ENCODE measurements at regions not wholly inside any gene's neighbourhood (a gene's known extent, or its start where the extent isn't known, plus 50 kb on each side); places are given as distances from the start of the nearest gene placed in this dataset.

DNA sequence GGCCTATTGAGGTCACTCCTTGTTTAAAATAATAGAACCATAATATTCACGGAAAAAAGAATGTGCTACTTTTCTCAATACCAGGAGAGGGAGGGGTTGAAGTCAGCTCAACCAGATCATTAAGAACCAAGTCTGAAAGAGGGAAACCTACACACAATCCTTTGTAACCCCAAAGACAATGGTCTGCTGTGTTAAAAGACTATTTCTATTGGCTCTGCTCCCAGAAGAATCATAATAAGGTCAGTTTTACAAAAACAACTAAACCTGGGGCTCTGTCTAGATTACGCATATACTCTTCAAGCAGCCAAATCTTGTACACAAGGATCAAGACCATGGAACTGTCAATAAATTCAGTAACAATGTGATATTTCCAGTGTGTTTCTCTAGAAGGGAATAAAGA is 177.2 kb upstream of the CRIM1 start:
- H3K36me3 ChIP-seq (ENCODE audit: control insufficient read depth, insufficient read depth, low read length), result no peaks in the 10 kb centered on the region
- H3K27me3 ChIP-seq (ENCODE audit: control insufficient read depth, insufficient read depth, low read length), result no peaks in the 10 kb centered on the region
- FAIRE-seq (no peak), DNase-seq (ENCODE audit: low read depth) (no peak)
- TF ChIP-seq, protein P1, sequence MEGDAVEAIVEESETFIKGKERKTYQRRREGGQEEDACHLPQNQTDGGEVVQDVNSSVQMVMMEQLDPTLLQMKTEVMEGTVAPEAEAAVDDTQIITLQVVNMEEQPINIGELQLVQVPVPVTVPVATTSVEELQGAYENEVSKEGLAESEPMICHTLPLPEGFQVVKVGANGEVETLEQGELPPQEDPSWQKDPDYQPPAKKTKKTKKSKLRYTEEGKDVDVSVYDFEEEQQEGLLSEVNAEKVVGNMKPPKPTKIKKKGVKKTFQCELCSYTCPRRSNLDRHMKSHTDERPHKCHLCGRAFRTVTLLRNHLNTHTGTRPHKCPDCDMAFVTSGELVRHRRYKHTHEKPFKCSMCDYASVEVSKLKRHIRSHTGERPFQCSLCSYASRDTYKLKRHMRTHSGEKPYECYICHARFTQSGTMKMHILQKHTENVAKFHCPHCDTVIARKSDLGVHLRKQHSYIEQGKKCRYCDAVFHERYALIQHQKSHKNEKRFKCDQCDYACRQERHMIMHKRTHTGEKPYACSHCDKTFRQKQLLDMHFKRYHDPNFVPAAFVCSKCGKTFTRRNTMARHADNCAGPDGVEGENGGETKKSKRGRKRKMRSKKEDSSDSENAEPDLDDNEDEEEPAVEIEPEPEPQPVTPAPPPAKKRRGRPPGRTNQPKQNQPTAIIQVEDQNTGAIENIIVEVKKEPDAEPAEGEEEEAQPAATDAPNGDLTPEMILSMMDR (IDR thresholded peaks at IDR 0.05; ENCODE audit: insufficient read depth, low read length, severe bottlenecking), result no peak
- H3K4me3 ChIP-seq (ENCODE audit: low read depth, low read length), result no peak overlapping the region

DNA sequence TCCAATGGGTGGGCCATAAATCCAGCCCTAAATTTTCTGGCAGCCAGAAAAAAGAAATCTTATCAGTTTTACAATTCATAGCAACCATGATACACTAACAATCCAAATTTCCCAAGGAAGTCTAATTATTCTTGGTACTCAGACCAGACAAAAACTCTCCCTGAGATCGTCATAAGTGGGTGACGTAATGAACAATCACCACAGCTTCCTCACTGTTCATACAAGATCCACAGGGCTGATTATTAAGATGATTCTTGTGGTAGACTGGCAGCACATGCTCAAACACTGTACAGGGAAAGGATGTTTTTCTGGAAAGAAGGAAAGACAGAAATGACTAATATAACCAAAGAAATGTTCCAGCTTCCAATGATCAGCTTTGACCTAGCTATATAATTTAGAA is 178.3 kb upstream of the CRIM1 start:
- peak; percentile 38 for DNase-seq (ENCODE audit: low read depth)
- TF ChIP-seq, protein P1 (IDR thresholded peaks at IDR 0.05; ENCODE audit: insufficient read depth, low read length, severe bottlenecking), result no peak
- FAIRE-seq, result no peak
- H3K4me3 ChIP-seq (ENCODE audit: low read depth, low read length), result no peak overlapping the region
- no peaks in the 10 kb centered on the region for H3K36me3 ChIP-seq (ENCODE audit: control insufficient read depth, insufficient read depth, low read length)
- H3K27me3 ChIP-seq (ENCODE audit: control insufficient read depth, insufficient read depth, low read length), result no peaks in the 10 kb centered on the region

DNA sequence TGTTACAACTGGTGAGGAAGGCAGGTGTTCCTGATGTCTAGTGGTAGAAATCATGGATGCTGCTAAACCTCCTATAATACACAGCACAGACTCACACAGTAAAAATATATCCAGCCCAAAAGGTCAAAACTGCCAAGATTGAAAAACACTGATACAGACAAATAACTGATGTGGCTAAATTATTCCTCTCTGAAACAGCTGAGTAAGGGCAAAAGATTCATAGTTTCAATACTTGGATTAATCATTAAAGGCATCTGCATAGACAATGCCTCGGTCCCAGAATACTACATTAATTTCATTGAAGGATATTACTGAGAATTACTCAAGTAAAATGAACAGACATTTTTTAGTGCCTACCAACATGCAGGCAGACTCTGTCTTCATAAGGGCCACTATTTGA is 180.7 kb upstream of the CRIM1 start:
- no peak for FAIRE-seq

DNA sequence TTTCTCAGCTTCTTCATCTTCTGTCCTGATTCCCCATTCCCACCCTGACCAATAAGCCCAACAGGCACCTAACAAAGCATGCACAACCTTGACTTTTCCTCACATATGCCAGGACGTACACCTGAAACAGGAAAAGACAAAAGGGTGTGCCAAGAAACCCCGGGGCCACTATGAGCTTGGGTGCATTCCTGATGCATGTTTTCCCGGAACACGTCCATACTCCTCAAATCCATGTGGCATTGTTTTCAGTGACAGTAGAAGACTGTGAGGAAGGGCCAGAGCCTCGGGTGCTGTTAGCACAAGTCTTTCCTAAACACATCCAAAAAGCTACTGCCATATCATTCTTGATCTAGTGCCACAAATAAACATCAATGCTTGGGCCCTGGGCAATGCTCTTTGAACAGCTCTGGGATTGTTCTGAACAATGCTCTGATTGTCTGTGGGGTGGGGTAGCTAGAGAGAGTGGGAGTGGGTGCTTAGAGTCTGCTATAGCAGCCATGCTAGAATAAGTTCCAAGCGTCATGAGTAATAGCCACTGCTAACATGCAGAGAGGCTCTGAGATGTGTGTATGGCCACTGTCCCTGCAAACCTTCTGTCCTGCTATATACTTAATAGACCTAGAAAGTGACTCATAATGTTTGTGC is 181.7 kb upstream of the CRIM1 start:
- TF ChIP-seq, protein P1 (IDR thresholded peaks at IDR 0.05; ENCODE audit: insufficient read depth, low read length, severe bottlenecking), result no peak
- FAIRE-seq (no peak), DNase-seq (ENCODE audit: low read depth) (no peak)
- Histone ChIP-seq H3K27me3 (ENCODE audit: control insufficient read depth, insufficient read depth, low read length) (no peaks in the 10 kb centered on the region), H3K4me3 (ENCODE audit: low read depth, low read length) (no peak overlapping the region), H3K36me3 (ENCODE audit: control insufficient read depth, insufficient read depth, low read length) (no peaks in the 10 kb centered on the region)

More for the DNA sequence above, 180.7 kb upstream of the CRIM1 start:
- no peak for DNase-seq (ENCODE audit: low read depth)
- TF ChIP-seq, protein P1 (IDR thresholded peaks at IDR 0.05; ENCODE audit: insufficient read depth, low read length, severe bottlenecking), result no peak
- Histone ChIP-seq H3K36me3 (ENCODE audit: control insufficient read depth, insufficient read depth, low read length) (no peaks in the 10 kb centered on the region), H3K4me3 (ENCODE audit: low read depth, low read length) (no peak overlapping the region), H3K27me3 (ENCODE audit: control insufficient read depth, insufficient read depth, low read length) (no peaks in the 10 kb centered on the region)

DNA sequence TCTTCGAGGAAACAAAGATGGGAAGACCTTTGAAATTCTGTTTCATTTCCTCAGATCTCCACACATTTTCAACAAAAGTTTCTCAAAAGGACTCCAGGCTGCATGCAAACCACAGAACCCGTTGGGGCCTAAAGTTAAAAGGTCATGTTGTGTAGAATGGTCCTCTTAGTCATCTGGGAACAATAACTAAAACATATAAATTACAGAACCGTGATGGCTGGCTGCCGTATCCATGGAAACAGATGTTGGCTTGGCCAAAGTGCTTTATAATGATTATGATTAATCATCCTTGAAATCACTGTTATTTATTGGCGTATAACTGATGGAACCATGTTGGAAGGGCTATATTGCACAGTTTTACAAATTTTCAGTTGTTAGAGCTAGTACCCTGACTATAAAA is 182.8 kb upstream of the CRIM1 start:
- Histone ChIP-seq H3K36me3 (ENCODE audit: control insufficient read depth, insufficient read depth, low read length) (no peaks in the 10 kb centered on the region), H3K4me3 (ENCODE audit: low read depth, low read length) (no peak overlapping the region), H3K27me3 (ENCODE audit: control insufficient read depth, insufficient read depth, low read length) (no peaks in the 10 kb centered on the region)
- FAIRE-seq (no peak), DNase-seq (ENCODE audit: low read depth) (no peak)
- TF ChIP-seq, protein P1 (IDR thresholded peaks at IDR 0.05; ENCODE audit: insufficient read depth, low read length, severe bottlenecking), result no peak

DNA sequence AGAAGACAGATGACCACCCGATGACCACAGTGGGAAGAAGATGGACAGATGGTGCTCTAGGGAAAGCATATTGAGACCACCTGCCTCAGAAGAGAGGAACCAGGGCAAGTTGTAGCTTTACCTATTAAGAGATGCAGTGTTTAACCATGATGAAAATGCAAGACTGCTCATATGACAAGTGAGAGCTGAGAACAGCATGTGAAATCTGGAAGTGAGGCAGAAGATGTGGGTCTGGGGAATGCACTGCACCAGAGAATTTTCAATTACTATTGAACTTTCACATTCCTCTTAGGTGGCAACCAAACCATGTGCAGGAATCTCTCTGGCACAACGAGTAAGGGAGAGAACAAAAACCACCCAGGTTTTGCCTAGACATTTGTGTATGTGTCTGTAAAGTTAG is 184.8 kb upstream of the CRIM1 start:
- DNase-seq (ENCODE audit: low read depth), result no peak
- Histone ChIP-seq H3K27me3 (ENCODE audit: control insufficient read depth, insufficient read depth, low read length) (no peaks in the 10 kb centered on the region), H3K4me3 (ENCODE audit: low read depth, low read length) (no peak overlapping the region), H3K36me3 (ENCODE audit: control insufficient read depth, insufficient read depth, low read length) (no peaks in the 10 kb centered on the region)
- no peak for FAIRE-seq
- TF ChIP-seq, protein P1 (IDR thresholded peaks at IDR 0.05; ENCODE audit: insufficient read depth, low read length, severe bottlenecking), result no peak
